ENCODE measurements at regions not wholly inside any gene's neighbourhood (a gene's known extent, or its start where the extent isn't known, plus 50 kb on each side); places are given as distances from the start of the nearest gene placed in this dataset.

GRCh38 chr10:81135851-81136250 lies 598.1 kb downstream of the SH2D4B start:
- no peak for TF ChIP-seq CTCF (IDR thresholded peaks at IDR 0.05)

GRCh38 chr10:81136261-81136660 lies 598.6 kb downstream of the SH2D4B start:
- TF ChIP-seq CTCF (IDR thresholded peaks at IDR 0.05) = no peak

DNA sequence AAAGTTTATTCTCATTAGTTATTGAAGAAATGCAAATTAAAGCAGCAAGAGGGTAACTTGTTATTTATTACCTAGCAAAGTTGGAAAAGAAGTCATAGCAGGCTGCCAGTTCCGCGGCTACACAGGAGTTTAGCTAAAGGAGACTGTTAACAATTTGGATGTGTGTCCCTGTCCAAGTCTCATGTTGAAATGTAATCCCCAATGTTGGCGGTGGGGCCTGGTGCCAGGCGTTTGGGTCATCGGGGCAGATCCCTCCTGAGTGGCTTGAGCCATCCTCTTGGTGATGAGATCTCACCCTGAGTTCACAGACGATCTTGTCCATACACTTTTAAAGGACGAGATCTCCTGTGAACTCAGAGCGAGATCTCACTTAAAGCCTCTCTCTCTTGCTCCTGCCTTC lies 608.3 kb downstream of the SH2D4B start:
- TF ChIP-seq CTCF (IDR thresholded peaks at IDR 0.05) = no peak

- no peak for TF ChIP-seq CTCF (IDR thresholded peaks at IDR 0.05)
Observed at GRCh38 chr10:81146436-81146835, 608.7 kb downstream of the SH2D4B start.

- TF ChIP-seq CTCF (IDR thresholded peaks at IDR 0.05) = no peak
Observed at GRCh38 chr10:81152656-81153055, 615.0 kb downstream of the SH2D4B start.

DNA sequence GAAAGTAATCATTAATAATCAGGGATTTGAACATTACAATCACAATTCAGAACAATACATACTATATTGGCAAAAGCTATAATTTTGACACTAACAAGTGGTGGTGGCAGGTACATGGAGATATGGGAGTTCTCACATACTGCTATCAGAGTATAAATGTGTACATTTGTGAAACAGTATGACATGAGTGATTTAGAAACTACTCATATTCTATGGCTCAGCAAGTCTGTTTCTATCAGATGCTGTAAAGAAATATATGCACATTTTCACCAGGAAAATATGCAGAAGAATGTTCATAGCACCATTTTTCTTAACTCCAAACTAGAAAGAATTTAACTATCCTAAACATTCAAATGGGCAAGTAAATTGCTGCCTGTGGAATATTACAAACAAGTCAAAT lies 620.0 kb downstream of the SH2D4B start:
- no peak for TF ChIP-seq CTCF (IDR thresholded peaks at IDR 0.05)

- TF ChIP-seq CTCF (IDR thresholded peaks at IDR 0.05) = no peak
Observed at GRCh38 chr10:81177651-81178244, 640.0 kb downstream of the SH2D4B start.

DNA sequence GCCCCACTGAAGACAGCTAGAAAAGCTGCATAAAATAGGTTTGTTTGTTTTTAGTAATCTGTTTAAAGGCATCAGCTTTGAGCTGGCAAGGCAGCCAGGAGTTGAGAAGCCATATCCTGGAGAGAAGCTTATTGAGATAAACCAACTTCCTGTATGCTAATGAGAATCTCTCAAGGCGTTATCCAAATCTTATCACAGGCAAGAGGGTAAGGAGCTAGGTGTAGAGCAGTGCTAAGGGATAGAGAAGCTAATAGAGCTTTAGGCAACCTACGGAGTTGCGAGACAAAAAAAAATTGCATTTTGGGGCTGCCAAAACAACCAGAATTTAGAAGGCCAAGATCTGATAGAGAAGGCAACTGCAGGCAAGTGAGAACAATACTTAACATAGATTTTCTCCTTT lies 641.6 kb downstream of the SH2D4B start:
- no peak for TF ChIP-seq CTCF (IDR thresholded peaks at IDR 0.05)

Data from LNCAP (cell line).